ENCODE measurements at regions not wholly inside any gene's neighbourhood (a gene's known extent, or its start where the extent isn't known, plus 50 kb on each side); places are given as distances from the start of the nearest gene placed in this dataset.

- TF ChIP-seq CTCF (IDR thresholded peaks at IDR 0.05) (no peak), POLR2A (IDR thresholded peaks at IDR 0.05) (no peak)
These were observed 249.9 kb downstream of the CALCRL start for GRCh38 chr2:187198136-187198535.
